GM19468 (cell line): ENCODE measurements at regions not wholly inside any gene's neighbourhood (a gene's known extent, or its start where the extent isn't known, plus 50 kb on each side); places are given as distances from the start of the nearest gene placed in this dataset.

Source experiments
- ATAC-seq: cut with Tn5 transposase; IDR thresholded peaks from one replicate; pipeline ENCODE4 v1.9.1; 2021; ENCODE audit warnings: mild to moderate bottlenecking, moderate library complexity, moderate number of reproducible peaks; ENCODE audit not compliant: unreplicated experiment; ENCODE audit errors: extremely low read depth

DNA sequence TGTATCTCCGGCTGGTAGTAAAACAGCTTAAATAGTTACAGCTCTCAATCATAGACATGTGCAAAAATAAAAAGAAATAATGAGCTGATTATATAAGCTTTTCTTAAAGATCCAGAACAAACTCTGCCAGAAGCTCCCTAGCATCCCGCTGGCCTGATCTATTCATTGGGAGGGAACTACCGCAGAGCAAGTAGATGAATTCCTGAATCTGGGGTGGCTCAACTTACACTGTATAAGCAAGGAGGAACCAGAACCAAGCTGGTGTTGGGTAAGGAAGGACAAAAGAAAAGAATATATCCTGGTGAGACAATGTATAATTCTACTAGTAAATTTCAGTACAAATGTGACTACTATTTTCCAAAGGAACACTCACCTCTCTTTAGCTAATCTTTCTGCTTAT lies 1122.2 kb downstream of the OLFM4 start:
- no peak for ATAC-seq

DNA sequence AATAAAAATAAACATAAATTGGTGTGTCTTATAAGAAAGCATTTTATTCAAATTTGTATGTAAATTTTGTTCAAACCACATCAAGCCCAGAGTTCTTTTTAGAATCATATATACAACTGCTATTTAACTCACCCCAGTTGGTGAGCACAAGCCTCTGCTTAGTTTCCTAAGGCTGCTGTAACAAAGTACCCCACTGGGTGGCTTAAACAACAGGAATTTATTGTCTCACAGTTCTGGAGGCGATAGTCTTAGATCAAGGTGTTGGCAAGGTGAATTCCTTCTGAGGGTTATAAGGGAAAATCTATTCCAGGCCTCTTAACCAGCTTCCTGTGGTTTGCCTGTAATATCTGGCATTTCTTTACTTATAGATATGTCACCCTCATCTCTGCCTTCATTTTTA lies 1133.5 kb downstream of the OLFM4 start:
- ATAC-seq = no peak

DNA sequence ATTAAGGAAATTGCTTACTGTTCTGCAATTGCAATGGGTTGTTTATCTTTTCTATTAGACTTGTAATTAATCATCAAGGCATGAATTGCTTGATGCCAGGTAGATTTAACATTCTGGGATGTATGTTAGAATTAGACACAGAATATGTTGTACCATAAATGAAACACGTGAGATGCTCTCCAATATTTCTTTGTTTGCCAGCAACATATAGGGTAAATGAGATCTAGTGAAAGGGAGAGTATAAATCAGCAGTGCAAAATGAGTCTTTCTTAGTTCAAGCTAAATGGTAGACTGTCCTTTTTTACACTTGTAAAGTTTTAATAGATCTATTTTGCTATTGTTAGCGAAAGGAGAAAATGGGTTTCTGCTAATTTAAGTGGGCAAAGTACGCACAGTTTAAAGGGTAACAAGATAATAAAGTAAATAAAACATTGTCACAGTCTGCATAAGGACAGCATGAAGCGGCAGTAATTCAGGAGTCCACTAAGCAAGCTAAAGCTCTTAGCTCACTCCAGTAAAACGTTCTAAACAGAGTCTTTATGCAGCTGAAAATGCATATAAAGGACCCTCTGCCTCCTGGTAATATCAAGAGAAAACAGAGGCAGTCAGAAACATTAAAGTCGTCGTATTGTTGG lies 1137.1 kb downstream of the OLFM4 start:
- ATAC-seq = no peak

GRCh38 chr13:54173996-54174395 lies 1145.4 kb downstream of the OLFM4 start:
- no peak for ATAC-seq

- no peak for ATAC-seq
Measured at GRCh38 chr13:54175466-54175865, 1146.9 kb downstream of the OLFM4 start.

DNA sequence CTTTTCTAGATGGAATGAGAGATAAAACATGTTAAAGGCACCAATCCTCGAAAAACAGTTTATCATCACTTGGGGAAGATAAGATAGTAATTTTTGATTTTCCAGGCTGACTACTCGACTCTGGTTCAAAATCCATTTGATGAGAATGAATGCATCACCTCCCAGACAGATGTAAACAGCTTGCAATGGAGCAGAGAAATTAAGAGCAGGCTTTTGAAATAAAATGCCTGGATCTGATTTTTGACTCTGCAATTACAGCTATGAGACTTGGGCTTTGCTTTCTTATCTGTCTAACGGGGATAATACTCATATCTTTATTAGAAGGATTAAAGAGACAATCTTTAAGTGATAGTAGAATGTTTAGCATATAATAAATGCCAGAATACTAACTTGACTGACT lies 1148.9 kb downstream of the OLFM4 start:
- ATAC-seq = no peak

GRCh38 chr13:54183166-54183565 lies 1154.6 kb downstream of the OLFM4 start:
- ATAC-seq = no peak

DNA sequence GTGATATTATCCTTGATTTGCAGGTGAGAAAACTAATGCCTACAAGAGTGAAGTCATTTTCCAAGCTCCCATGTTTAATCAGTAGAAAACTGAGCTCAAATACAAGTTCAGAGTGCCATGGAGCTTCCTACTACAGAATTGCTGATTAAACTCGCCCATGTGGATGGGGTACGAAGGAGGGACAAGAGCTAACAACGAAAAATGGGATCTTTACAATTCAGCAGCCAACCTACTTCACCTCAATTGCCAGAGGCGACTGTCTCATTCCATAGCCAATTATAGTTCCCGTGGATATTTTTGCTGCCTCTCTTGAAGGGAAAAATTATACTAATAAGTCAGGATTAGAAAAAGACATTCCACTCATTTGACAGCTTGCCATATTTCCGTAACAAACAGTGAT lies 1155.1 kb downstream of the OLFM4 start:
- no peak for ATAC-seq

- ATAC-seq = no peak
Measured at GRCh38 chr13:54184576-54184975, 1156.0 kb downstream of the OLFM4 start.

DNA sequence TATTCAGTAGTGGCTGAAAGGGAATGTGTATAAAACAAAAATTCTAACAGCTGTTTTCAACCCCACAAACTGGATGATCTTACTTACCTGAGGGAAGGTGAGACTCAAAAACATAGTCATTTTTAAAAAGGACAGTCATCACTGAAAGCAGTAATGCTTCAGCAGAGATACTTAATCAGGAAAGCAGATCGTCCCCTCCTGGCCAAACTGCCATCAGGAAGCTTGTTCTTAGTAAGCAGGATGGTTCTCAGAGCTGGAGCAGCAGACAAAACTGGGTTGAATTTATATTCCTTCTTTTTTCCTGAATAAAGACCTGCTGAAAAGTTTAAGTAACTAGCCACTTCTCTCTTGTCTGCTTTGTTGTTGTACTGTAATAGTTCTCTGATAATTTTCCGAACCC lies 1156.5 kb downstream of the OLFM4 start:
- no peak for ATAC-seq

DNA sequence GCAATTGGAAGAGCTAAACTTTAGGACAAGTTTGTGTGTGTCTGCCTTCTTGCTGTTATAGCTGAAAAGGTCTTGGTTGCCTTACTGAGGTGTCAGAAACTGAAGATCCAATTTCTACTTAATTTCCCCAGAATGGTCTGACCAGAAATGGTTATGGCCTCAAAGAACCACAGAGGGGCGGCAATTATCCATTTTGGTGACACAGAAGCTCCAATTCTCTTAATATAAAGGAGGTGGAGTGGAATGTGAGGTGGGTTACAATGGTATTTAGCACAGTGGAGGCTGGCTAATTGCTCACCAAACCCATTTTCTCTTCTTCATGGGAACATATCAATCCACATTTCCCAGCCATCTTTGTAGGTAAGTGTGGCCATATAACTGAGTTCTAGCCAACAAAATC lies 1157.2 kb downstream of the OLFM4 start:
- no peak for ATAC-seq

- ATAC-seq = no peak
Measured at GRCh38 chr13:54187461-54187860, 1158.8 kb downstream of the OLFM4 start.

DNA sequence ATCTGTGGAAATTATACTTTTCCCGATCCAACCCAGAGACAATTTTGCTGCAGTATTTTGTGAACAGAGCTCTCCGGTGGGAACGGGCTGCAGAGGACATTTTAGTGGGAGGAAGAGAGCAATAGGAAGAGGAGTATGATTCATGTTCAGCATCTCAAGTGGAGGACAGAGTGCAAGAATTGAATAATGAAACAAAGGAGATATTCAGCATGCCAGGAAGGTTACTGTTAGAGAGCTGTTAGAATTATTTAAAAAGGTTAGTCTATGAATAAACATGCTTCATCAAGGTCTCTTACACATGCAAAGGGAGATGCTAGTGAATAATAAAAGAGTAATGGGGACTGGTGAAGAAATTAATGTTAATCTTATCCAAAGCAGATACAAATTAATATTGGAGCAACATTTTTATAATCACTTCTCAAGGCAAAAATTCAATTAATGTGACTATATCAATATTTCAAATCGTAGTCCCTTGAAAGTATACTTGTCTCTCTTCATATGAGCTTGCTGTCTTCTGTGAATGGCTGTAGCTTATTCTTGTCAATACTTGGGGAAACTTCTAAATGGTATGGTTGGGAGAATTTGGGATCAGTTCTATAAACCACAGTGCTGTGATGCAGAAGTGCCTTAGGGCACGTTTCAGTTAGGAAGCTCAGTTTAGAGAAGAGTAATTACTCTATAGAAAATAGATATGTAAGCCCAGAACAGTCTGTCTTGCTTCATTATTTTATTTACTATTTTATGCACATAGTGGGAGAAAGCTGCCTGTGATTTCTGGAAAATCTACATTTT lies 1165.8 kb downstream of the OLFM4 start:
- no peak for ATAC-seq

GRCh38 chr13:54196684-54197083 lies 1168.1 kb downstream of the OLFM4 start:
- ATAC-seq = no peak

- ATAC-seq = no peak
Measured at GRCh38 chr13:54198911-54199310, 1170.3 kb downstream of the OLFM4 start.

DNA sequence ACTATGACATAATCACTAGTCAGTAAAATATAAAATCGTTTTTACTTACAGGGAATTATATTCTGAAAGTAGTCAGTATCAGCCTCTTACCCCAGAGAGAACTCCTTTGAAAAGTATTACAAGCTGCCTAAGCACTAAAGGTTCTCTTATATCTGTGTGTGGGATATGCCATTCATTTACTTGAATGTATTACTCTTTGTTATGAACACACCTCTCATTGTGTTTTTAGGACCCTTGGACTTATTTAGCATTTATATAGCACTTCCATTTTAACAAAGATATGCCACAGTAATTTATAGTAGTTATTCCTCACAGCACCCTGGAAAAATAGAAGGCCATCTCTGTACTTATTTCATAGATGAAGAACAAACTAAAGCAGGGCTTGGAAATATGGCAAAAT lies 1178.0 kb downstream of the OLFM4 start:
- ATAC-seq = no peak

DNA sequence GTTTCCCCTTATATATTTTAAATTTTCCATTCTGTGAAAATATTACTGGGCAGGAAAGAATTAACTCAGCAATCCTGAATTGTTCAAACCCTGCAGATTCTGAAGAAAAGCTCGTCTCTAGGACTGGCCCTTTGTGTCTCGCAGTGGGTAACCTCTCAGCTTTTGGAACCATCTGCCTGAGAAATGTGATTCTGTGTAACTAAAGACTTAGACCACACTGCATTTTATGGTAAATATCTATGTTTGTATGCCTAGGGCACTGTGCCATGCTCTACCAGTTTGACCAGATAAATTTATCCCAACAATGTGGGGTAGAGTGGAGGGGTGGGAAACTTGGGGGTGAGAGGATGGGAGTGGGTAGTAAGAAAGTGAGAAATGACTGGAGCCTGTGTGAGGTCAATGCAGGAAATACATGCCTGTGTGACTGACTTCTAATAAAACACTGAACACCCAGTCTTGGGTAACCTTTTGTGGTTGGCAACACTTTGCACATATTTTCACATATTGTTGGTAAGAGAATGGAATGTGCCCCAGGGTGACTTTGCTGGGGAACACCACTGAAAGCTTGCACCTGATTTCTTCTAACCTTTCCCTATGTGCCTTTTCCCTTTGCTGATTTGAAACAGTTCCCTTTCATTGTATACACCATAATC lies 1181.9 kb downstream of the OLFM4 start:
- no peak for ATAC-seq

- ATAC-seq = no peak
Measured at GRCh38 chr13:54216221-54216620, 1187.6 kb downstream of the OLFM4 start.

DNA sequence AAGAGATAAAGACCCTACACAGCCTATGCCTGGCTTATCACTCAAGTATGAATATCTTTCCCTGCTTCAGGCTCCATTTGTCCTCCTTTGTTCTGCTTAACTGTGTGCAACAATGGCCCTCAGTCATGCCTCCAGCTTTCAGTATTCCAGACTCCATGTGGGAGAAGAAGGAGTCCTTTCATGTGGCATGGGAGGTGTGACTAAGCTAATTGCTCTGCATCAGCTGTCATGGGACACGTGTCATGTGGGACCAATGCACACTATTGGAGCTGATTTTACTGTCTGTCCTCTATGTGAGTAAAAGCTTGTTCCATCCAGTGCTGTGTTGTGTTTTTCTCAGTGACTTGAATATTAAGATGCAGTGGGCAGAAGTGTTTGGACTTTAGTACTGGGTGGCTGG lies 1198.3 kb downstream of the OLFM4 start:
- no peak for ATAC-seq

DNA sequence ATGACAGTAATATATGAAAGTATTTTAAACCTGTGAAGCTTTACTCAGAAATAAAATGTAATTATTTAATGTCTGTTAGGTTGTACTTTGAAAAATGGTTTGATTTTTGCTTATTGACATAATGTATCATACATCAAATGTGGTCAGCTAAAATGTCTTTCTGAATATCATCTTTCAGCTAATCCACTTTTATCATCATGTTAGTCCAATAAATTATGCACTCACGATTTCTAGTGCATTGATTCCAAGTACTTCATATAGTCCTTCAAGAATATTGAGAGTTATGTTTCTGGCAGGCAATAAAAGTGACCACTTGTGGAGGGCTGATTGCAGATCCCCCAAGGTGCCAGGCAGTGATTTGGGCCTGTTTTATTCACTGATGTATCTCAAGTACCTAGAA lies 1204.1 kb downstream of the OLFM4 start:
- no peak for ATAC-seq

- ATAC-seq = no peak
Measured at GRCh38 chr13:54234607-54235006, 1206.0 kb downstream of the OLFM4 start.
